ENCODE measurements at regions not wholly inside any gene's neighbourhood (a gene's known extent, or its start where the extent isn't known, plus 50 kb on each side); places are given as distances from the start of the nearest gene placed in this dataset.

DNA sequence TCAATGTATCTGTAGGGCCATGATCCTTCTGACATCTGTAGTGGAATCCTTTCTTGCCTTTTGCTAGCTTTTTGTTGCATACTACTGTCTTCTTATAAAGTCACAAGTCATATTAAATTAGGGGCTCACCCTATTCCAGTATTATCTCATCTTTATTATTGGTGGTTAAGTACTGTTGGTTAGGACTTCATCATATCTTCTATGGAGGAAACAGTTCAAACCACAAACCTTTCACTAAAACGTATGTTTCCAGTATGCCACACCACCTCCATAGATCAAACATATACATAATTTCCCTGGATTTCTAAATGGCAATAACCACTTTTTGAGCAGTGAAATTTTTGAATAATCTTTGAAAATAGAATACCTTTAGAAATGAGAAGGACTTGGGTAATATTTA is 62.8 kb upstream of the PCDH9 start:
- no peak for ATAC-seq
- H3K79me2 ChIP-seq (ENCODE audit: control insufficient read depth, insufficient read depth, low read length): no peaks in the 10 kb centered on the region
- no peaks in the 10 kb centered on the region for H3K27me3 ChIP-seq (ENCODE audit: control insufficient read depth in 2 of 2, insufficient read depth in 2 of 2, low read length in 2 of 2)
- CTCF ChIA-PET (ENCODE audit: low intra/inter-chr PET ratio): interaction anchor here (0.6 kb wide), 1 partner anchor 802 kb away, joined by 3 read pairs; no protein-coding TSS in a partner anchor
- in situ Hi-C loops (cut with MboI) (no loop called here), intact Hi-C loops (cut with micrococcal nuclease) (no loop called here)
- H3K4me3 ChIP-seq: no peak overlapping the region
- H3K4me1 ChIP-seq (replicated peaks in 1 of 2; ENCODE audit: control insufficient read depth in 2 of 2, insufficient read depth in 2 of 2, low read length in 2 of 2): no peaks in the 10 kb centered on the region
- H3K36me3 ChIP-seq (ENCODE audit: control insufficient read depth, insufficient read depth, low read length): no peaks in the 10 kb centered on the region
- H2AFZ ChIP-seq (ENCODE audit: low read depth, low read length): no peak overlapping the region
- no peak overlapping the region for H3K4me2 ChIP-seq (ENCODE audit: insufficient read depth, low read length)
- H4K20me1 ChIP-seq (replicated peaks; ENCODE audit: control insufficient read depth, insufficient read depth, low read length): no peaks in the 10 kb centered on the region
- H3K27ac ChIP-seq (ENCODE audit: extremely low read depth, low read depth, low read length): no peak overlapping the region
- H3K9me1 ChIP-seq (ENCODE audit: control insufficient read depth, insufficient read depth, low read length): no peaks in the 10 kb centered on the region
- no peak overlapping the region for H3K9ac ChIP-seq (ENCODE audit: insufficient read depth in 1 of 2, low read depth in 2 of 2, low read length in 2 of 2)
- FAIRE-seq: no peak
- no TSS peak for BruUV-seq (replicated peaks)
- TF ChIP-seq, protein P1, sequence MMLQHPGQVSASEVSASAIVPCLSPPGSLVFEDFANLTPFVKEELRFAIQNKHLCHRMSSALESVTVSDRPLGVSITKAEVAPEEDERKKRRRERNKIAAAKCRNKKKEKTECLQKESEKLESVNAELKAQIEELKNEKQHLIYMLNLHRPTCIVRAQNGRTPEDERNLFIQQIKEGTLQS (IDR thresholded peaks at IDR 0.05): no peak
- TF ChIP-seq, protein P1 (CRISPR knock-in tag; conservative IDR thresholded peaks at IDR 0.05): no peak
- no peaks in the 10 kb centered on the region for H3K9me3 ChIP-seq (replicated peaks; ENCODE audit: control insufficient read depth, insufficient read depth, low read depth, low read length)
- 8% methylated on average over 1 of the region's 1 CpG for WGBS (ENCODE audit: insufficient coverage, low coverage, missing lambda C conversion rate)
- POLR2A ChIA-PET: no interaction called here
- DNase-seq (ENCODE audit: extremely low read depth in 1 of 4, low spot score in 3 of 4): no peak

DNA sequence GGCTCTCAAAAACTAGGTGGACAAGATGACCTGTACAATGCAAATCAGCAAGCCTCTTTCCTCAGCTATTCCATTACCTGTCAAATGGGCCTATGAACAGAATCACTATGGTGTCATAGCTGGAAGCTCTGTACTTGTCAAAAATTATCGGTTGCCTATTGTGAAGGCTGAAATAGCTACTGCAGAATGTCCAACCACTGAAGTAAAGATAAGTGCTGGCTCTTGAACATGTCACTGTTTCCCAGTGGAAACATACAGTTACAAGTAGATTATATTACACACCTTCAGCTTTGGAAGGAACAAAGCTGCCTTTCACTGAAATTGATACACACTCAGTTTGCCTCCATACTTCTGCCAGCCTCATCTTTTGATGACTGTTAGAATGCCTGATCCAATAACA is 55.5 kb upstream of the PCDH9 start:
- no peaks in the 10 kb centered on the region for H3K27me3 ChIP-seq (ENCODE audit: control insufficient read depth in 2 of 2, insufficient read depth in 2 of 2, low read length in 2 of 2)
- H2AFZ ChIP-seq (ENCODE audit: low read depth, low read length): no peak overlapping the region
- no peaks in the 10 kb centered on the region for H4K20me1 ChIP-seq (replicated peaks; ENCODE audit: control insufficient read depth, insufficient read depth, low read length)
- FAIRE-seq (no peak), ATAC-seq (no peak), DNase-seq (ENCODE audit: extremely low read depth in 1 of 4, low spot score in 3 of 4) (no peak)
- BruUV-seq (replicated peaks): no TSS peak
- 0% methylated on average over 1 of the region's 1 CpG for WGBS (ENCODE audit: insufficient coverage, low coverage, missing lambda C conversion rate)
- H3K79me2 ChIP-seq (ENCODE audit: control insufficient read depth, insufficient read depth, low read length): no peaks in the 10 kb centered on the region
- no peaks in the 10 kb centered on the region for H3K36me3 ChIP-seq (ENCODE audit: control insufficient read depth, insufficient read depth, low read length)
- H3K9me3 ChIP-seq (replicated peaks; ENCODE audit: control insufficient read depth, insufficient read depth, low read depth, low read length): no peaks in the 10 kb centered on the region
- no peak overlapping the region for H3K4me3 ChIP-seq
- H3K27ac ChIP-seq (ENCODE audit: extremely low read depth, low read depth, low read length): no peak overlapping the region
- intact Hi-C loops (cut with micrococcal nuclease): no loop called here
- no peaks in the 10 kb centered on the region for H3K9me1 ChIP-seq (ENCODE audit: control insufficient read depth, insufficient read depth, low read length)
- H3K4me2 ChIP-seq (ENCODE audit: insufficient read depth, low read length): no peak overlapping the region
- POLR2A ChIA-PET: no interaction called here
- H3K9ac ChIP-seq (ENCODE audit: insufficient read depth in 1 of 2, low read depth in 2 of 2, low read length in 2 of 2): no peak overlapping the region
- in situ Hi-C loops (cut with MboI): no loop called here
- H3K4me1 ChIP-seq (replicated peaks in 1 of 2; ENCODE audit: control insufficient read depth in 2 of 2, insufficient read depth in 2 of 2, low read length in 2 of 2): no peaks in the 10 kb centered on the region
- CTCF ChIA-PET (ENCODE audit: low intra/inter-chr PET ratio): no interaction called here
- TF ChIP-seq BCL6 (CRISPR knock-in tag; IDR thresholded peaks at IDR 0.05): no peak
- TF ChIP-seq ZNF224 (CRISPR knock-in tag; IDR thresholded peaks at IDR 0.05): no peak
- no peak for TF ChIP-seq ZZZ3 (IDR thresholded peaks at IDR 0.05)
- TF ChIP-seq, protein P2, sequence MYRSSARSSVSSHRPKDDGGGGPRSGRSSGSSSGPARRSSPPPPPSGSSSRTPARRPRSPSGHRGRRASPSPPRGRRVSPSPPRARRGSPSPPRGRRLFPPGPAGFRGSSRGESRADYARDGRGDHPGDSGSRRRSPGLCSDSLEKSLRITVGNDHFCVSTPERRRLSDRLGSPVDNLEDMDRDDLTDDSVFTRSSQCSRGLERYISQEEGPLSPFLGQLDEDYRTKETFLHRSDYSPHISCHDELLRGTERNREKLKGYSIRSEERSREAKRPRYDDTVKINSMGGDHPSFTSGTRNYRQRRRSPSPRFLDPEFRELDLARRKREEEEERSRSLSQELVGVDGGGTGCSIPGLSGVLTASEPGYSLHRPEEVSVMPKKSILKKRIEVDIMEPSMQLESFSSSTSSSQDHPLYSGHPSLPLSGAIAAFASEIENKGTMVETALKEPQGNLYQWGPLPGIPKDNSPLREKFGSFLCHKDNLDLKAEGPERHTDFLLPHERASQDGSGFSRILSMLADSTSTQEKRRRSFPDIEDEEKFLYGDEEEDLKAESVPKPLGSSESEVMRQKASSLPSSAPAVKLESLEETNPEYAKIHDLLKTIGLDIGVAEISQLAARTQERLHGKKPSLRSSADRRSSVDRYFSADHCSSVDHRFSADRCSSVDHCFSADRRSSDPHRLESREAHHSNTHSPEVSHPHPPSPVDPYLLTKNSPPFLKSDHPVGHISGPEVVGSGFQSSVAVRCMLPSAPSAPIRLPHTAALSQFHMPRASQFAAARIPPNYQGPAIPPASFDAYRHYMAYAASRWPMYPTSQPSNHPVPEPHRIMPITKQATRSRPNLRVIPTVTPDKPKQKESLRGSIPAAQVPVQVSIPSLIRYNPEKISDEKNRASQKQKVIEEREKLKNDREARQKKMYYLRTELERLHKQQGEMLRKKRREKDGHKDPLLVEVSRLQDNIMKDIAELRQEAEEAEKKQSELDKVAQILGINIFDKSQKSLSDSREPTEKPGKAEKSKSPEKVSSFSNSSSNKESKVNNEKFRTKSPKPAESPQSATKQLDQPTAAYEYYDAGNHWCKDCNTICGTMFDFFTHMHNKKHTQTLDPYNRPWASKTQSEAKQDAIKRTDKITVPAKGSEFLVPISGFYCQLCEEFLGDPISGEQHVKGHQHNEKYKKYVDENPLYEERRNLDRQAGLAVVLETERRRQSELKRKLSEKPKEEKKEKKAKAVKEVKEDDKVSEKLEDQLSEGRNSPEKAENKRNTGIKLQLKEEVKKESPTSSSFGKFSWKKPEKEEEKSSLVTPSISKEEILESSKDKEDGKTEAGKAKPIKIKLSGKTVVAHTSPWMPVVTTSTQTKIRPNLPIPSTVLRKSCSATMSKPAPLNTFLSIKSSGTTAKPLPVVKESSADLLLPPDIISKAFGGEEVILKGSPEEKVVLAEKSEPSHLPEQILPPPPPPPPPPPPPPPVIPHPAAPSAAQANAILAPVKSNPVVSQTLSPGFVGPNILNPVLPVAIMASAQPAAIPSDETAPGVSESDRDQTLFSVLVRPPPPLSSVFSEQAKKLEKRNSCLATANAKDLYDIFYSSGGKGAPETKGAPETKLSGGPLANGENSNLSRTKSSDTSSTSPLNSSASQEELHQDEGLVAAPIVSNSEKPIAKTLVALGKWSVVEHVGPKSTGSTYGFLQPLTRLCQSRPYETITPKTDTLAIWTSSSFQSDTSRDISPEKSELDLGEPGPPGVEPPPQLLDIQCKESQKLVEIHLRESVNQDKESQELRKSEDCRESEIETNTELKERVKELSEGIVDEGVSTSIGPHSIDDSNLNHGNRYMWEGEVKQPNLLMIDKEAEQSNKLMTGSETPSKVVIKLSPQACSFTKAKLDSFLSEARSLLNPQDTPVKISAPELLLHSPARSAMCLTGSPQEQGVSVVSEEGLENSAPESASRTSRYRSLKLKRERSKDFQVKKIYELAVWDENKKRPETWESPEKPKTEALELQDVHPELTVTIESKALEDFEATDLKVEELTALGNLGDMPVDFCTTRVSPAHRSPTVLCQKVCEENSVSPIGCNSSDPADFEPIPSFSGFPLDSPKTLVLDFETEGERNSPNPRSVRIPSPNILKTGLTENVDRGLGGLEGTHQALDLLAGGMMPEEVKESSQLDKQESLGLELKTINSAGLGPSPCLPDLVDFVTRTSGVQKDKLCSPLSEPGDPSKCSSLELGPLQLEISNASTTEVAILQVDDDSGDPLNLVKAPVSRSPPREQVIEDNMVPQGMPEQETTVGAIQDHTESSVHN (IDR thresholded peaks at IDR 0.05; ENCODE audit: borderline replicate concordance in 1 of 2, low read depth in 1 of 2): no peak
- no peak for TF ChIP-seq ZC3H8 (IDR thresholded peaks at IDR 0.05)

Data from K562 (cell line).